ENCODE measurements at regions not wholly inside any gene's neighbourhood (a gene's known extent, or its start where the extent isn't known, plus 50 kb on each side); places are given as distances from the start of the nearest gene placed in this dataset.

GRCh38 chr14:101217080-101217463 lies 313.6 kb upstream of the RTL1 start:
- intact Hi-C loops (cut with DNase I) = no loop called here
- no peaks in the 10 kb centered on the region for H3K36me3 ChIP-seq
- no peaks in the 10 kb centered on the region for H3K27me3 ChIP-seq
- peak; percentile 62 for DNase-seq (ENCODE audit: extremely low spot score)
- H3K27ac ChIP-seq (replicated peaks in 1 of 4) = no peak overlapping the region
- WGBS = 67% methylated on average over 6 of the region's 6 CpGs
- TF ChIP-seq CTCF (IDR thresholded peaks at IDR 0.05) = no peak
- no peak for TF ChIP-seq POLR2A (IDR thresholded peaks at IDR 0.05; ENCODE audit: low read depth)
- TF ChIP-seq POLR2AphosphoS5 (IDR thresholded peaks at IDR 0.05) = no peak
- TF ChIP-seq EP300 (IDR thresholded peaks at IDR 0.05) = no peak
- no peak overlapping the region for H3K4me3 ChIP-seq
- H3K4me1 ChIP-seq = no peaks in the 10 kb centered on the region
- H3K9me3 ChIP-seq = peaks cover 0 to 4% (median 2%) of the 10 kb centered on the region in 4 donors

- no peaks in the 10 kb centered on the region for H3K27me3 ChIP-seq
- H3K36me3 ChIP-seq = no peaks in the 10 kb centered on the region
- TF ChIP-seq POLR2AphosphoS5 (IDR thresholded peaks at IDR 0.05) = no peak
- no peak for TF ChIP-seq POLR2A (IDR thresholded peaks at IDR 0.05; ENCODE audit: low read depth)
- no peak for TF ChIP-seq EP300 (IDR thresholded peaks at IDR 0.05)
- TF ChIP-seq CTCF (IDR thresholded peaks at IDR 0.05) = no peak
- no peaks in the 10 kb centered on the region for H3K4me1 ChIP-seq
- peaks cover 0 to 4% (median under 1%) of the 10 kb centered on the region in 4 donors for H3K9me3 ChIP-seq
- intact Hi-C loops (cut with DNase I) = no loop called here
- DNase-seq (ENCODE audit: extremely low spot score) = peak; percentile 86
- no peak overlapping the region for H3K4me3 ChIP-seq
- 84% methylated on average over 13 of the region's 14 CpGs for WGBS
- H3K27ac ChIP-seq (replicated peaks in 1 of 4) = no peak overlapping the region
Observed at GRCh38 chr14:101217616-101218371, 314.3 kb upstream of the RTL1 start.

- peak; percentile 84 for DNase-seq (ENCODE audit: extremely low spot score)
- TF ChIP-seq POLR2A (IDR thresholded peaks at IDR 0.05; ENCODE audit: low read depth) (no peak), EP300 (IDR thresholded peaks at IDR 0.05) (no peak), CTCF (IDR thresholded peaks at IDR 0.05) (no peak), POLR2AphosphoS5 (IDR thresholded peaks at IDR 0.05) (no peak)
Observed at GRCh38 chr14:101219896-101220703, 316.6 kb upstream of the RTL1 start.

DNA sequence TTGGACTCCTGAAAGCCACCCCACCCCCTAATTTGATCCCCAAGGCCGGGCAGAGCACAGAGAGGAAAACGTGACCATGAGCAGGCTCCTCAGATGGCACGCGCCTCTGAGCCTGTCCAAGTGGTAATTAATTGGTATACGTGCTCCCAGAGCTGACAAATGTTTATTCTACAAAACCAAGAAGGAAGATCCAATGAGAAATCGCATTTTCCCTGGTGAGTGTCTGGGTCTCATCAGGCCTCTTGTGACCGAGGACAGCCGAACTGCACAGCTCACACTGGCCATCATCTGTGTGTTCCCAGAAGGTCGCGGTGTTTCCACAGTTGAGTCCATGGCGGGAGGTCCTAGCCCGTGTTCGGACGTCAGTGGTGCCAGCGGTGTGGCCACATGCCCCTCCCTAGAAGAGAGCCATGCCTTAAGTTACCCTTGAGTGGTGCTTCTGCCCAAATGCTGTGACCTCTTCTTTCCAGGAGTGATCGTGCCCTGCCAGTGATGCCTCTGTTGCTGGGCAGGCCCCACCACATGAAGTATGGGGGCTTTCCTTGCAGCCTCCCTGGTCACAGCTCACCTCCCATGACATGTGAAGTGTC lies 317.5 kb upstream of the RTL1 start:
- H3K36me3 ChIP-seq = no peaks in the 10 kb centered on the region
- H3K4me3 ChIP-seq = no peak overlapping the region
- intact Hi-C loops (cut with DNase I) = no loop called here
- H3K9me3 ChIP-seq = no peaks in the 10 kb centered on the region
- WGBS = 56% methylated on average over 5 of the region's 16 CpGs
- no peaks in the 10 kb centered on the region for H3K4me1 ChIP-seq
- no peak for TF ChIP-seq EP300 (IDR thresholded peaks at IDR 0.05)
- TF ChIP-seq POLR2A (IDR thresholded peaks at IDR 0.05; ENCODE audit: low read depth) = no peak
- no peak for TF ChIP-seq POLR2AphosphoS5 (IDR thresholded peaks at IDR 0.05)
- no peak for TF ChIP-seq CTCF (IDR thresholded peaks at IDR 0.05)
- H3K27me3 ChIP-seq = no peaks in the 10 kb centered on the region
- H3K27ac ChIP-seq (replicated peaks in 1 of 4) = no peak overlapping the region
- peak; percentile 75 for DNase-seq (ENCODE audit: extremely low spot score)

More at GRCh38 chr14:101219896-101220703, 316.6 kb upstream of the RTL1 start:
- 80% methylated on average over 12 of the region's 12 CpGs for WGBS
- Histone ChIP-seq H3K36me3 (no peaks in the 10 kb centered on the region), H3K4me3 (no peak overlapping the region), H3K27ac (replicated peaks in 1 of 4) (no peak overlapping the region), H3K4me1 (no peaks in the 10 kb centered on the region), H3K9me3 (no peaks in the 10 kb centered on the region), H3K27me3 (no peaks in the 10 kb centered on the region)
- intact Hi-C loops (cut with DNase I) = no loop called here
